GM18867 (cell line): ENCODE measurements at regions not wholly inside any gene's neighbourhood (a gene's known extent, or its start where the extent isn't known, plus 50 kb on each side); places are given as distances from the start of the nearest gene placed in this dataset.
A peak's percentile ranks its signal among the peaks of the same experiment; 100 is the strongest.
"Not testable (repeated sequence)": the region's sequence is repeated elsewhere in the genome, so short reads cannot be mapped to it uniquely, and the experiment has no call there.

ENCODE experiments used
- ATAC-seq: cut with Tn5 transposase; IDR thresholded peaks from one replicate; pipeline ENCODE4 v1.9.1; 2021; ENCODE audit warnings: mild to moderate bottlenecking, moderate library complexity; ENCODE audit not compliant: unreplicated experiment

DNA sequence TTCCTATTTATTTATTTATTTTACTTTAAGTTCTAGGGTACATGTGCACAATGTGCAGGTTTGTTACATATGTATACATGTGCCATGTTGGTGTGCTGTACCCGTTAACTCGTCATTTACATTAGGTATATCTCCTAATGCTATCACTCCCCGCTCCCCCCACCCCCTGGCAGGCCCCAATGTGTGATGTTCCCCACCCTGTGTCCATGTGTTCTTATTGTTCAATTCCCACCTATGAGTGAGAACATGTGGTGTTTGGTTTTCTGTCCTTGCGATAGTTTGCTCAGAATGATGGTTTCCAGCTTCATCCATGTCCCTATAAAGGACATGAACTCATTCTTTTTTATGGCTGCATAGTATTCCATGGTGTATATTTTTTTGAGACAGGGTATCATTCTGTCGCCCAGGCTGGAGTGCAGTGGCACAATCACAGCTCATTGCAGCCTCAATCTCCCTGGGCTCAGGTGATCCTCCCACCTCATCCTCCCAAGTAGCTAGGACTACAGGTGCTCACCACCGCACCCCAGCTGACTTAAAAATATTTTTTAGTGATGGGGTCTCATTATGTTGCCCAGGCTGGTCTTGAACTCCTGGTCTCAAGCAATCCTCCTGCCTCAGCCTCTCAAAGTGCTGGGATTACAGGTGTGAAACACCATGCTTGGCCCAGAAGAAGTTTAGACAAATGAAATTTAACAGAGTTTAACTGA, 140.6 kb downstream of the NPIPB5 start:
- not testable (repeated sequence) for ATAC-seq

DNA sequence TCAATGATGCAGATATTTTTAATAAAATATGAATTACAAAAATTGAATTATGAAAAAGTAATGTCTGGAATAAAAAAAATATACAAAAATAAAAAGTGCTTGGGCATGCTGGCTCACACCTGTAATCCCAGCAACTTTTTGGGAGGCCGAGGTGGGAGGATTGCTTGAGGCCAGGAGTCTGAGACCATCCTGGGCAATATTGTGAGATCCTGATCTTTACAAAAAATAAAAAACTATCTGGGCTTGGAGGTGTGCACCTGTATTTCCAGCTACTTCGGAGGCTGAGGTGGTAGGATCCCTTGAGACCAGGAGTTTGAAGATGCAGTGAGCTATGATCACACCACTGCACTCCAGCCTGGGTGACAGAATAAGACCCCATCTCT, 141.8 kb downstream of the NPIPB5 start:
- ATAC-seq = no peak

DNA sequence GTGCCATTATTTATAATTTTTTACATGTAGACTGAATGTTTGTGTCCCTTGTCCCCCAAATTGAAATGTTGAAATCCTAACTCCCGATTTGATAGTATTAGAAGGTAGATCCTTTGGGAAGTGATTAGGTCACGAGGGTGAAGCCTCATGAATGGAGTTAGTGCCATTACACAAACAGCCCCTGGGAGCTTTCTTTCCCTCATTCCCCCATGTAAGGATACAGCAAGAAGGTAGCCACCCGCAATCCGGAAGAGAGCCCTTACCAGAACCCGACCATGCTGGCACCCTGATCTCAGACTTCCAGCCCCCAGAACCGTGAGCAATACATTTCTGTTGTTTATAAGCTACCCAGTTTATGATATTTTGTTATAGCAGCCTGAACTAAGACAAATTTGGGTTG, 143.2 kb downstream of the NPIPB5 start:
- no peak for ATAC-seq

DNA sequence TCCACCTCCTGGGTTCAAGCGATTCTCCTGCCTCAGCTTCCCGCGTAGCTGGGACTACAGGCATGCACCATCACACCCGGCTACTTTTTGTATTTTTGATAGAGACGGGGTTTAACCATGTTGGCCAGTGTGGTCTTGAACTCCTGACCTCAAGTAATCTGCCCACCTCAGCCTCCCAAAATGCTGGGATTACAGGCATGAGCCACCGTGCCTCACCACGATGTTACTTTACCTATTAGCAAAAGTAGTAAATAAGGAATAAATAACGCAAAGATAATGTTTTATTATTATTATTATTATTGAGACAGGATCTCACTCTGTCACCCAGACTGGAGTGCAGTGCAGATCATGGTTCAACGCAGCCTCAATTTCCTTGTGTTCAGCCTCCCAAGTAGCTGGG, 145.9 kb downstream of the NPIPB5 start:
- ATAC-seq = not testable (repeated sequence)

DNA sequence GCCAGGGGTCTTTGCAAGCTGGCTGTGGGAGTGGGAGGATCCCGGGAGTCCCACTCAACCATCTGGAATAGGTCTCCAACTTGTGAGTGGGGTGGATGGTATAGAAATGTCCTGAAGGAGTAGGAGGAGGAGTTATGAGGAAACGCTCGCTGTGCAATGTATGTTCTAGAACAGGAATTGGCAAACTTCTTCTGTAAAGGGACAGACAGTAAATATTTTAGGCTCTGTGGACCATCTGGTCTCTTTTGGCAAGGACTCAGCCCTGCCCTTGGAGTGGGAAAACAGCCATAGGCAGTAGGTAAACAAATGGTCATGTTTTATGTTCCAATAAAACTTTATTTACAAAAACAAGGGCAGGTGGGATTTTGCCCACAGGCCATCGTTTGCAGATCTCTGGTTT, 149.2 kb downstream of the NPIPB5 start:
- ATAC-seq = no peak

DNA sequence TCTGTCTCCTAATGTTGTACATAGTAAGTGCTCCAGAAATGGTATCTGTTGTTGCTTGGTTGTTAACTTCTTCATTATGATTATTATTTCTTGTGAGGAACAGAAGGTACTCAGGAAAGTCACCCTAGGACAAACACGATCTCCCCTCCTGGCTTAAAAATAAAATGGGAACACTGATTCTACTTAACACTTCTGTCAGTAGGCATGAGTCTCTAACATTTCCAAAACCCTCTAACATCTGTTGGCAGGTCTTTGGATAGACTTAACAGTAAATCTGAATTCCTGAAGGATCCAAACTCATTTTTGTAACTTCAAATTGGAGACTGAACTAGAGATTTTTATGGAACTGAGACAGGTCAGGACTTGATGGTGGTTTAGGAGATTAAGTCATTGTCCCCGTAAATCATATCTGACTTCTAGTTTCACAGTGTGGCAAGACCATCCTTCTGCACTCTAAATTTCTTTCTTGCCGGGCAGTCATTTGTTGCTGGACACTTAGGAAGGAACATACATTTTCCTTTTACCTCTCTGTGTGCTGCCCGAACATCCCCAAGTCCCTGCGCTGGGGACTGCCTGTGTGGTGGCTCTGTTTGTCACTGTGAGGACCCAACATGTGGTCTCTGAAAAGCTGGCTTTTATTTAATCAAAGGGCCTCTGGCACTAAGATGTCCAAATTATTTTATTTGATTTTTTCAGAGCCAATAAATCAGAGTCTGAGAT, 149.9 kb downstream of the NPIPB5 start:
- ATAC-seq = no peak

DNA sequence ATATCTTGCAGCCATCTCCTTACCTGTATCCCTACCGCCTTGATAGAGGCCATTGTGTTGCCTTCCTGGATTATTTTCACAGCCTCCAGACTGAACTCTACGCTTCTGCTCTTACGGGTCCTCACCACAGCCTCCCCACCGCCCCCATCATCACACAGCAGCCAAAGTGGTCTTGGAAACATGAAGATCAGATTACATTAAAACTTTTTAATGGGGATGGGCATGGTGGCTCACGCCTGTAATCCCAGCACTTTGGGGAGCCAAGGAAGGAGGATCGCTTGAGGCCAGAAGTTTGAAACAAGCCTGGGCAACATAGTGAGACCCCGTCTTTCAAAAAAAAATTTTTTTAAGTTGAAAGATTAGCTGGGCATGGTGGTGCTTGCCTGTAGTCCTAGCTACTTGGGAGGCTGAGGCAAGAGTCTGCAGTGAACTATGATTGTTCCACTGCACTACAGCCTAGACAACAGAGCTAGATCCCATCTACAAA, 150.5 kb downstream of the NPIPB5 start:
- no peak for ATAC-seq

DNA sequence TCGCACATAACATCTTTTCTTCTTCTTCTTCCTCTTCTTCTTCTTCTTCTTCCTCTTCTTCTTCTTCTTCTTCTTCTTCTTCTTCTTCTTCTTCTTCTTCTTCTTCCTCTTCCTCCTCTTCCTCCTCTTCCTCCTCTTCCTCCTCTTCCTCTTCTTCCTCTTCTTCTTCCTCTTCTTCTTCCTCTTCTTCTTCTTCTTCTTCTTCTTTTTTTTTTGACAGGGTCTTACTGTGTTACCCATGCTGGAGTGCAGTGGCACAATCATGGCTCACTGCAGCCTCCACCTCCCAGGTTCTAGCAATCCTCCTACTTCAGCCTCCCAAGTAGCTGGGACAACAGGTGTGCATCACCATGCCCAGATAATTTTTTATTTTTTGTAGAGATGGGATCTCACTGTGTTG, 151.0 kb upstream of the HS3ST2 start:
- ATAC-seq = not testable (repeated sequence)

DNA sequence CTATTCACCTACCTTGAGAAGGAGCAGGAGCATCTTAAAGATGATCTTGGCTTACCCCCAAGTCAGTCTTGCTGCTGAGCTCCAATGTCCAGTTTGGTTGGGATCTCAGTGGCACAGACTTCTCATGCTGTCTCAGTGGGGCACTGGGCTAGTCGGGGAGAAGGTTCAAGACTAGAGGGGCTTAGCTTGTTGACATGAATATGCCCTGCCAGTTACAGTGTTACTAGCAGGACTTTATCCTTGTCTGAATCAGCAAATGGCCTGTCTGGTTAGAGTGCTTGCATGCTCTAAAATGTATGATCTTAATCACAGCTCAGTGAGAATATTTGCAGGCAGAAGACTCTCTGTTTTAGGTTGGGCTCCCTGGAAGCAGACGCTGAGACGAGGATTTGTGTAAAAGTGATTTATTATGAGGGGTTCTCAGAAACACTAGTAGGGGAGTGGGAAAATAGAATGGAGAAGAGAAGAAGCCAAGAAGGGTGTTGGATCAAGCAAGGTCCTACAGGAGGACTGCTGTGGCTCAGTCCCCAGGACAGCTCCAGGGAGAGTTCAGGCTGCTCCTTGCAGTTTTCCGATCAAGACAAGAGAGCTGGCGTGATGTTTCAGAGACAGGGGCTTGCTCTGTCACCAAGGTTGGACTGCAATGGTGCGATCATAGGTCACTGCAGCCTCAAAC, 150.4 kb upstream of the HS3ST2 start:
- no peak for ATAC-seq

DNA sequence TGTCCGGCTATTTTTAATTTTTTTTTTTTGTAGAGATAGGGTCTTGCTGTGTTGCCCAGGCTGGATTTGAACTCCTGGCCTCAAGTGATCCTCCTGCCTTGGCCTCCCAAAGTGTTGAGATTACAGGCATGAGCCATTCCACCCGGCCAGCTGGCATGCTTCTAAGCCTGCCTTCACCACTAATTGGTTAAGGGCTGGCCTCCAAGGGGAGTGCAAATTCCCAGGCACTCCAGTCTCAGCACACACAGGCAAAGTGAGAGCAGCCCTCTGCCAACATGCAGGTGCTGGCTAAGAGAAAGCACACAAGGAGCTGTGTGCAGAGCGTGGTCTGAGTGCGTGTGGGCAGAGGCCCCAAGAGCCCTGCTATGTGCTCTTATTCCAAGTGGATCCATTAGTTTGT, 149.8 kb upstream of the HS3ST2 start:
- ATAC-seq = no peak

DNA sequence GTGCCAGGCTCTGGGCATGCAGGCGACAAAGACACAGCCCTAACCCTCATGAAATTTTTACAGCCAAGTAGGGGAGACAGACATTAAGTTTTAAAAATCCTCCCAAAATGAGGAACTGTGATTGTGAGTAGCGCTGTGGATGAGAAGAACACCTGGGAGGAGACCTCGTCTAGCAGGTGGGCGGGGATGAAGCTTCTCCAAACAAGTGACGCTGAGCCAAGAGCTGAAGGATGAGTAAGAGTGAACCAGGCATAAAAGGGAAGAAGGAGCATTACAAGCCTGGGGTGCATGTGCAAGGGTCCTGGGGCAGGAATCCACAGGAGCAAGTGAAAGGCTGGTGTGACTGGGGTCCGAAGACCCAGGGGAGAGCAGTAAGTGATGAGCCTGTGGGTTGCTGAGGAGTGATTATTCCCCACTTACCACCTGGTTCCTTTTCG, 149.4 kb upstream of the HS3ST2 start:
- ATAC-seq = no peak

DNA sequence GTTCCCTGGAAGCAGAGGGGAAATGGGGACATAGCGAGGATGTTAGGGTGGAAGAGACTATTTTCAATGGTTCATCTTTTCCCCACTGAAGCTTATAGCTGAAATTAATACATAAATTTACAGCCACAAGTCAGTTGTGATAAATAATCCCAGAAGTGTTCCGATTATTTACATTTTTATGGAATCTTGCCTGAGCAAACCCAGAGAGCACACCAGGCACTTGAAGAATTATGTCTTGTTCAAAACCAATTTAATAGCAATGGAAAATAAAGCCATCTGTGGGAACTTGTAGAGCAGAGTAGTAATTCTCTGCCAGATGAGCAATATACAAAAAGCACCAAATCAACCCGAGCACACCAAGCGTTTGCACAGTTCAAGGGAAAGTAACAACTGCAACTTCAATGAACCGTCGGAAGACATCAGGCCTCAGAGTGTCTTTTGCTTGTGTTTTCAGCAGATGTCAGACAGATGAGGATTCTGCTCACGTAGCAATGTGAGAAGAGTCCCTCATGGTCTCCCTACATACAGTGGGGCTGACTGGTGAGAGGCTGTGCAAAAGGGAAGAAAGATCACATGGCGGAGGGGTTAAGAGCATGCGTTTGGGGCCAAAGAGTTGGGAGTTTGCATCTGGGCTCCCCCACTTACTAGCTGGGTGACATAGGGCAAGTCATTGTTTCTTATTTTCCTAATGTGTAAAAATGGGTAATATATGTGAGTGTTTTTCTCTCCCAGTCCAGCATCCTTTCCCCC, 148.7 kb upstream of the HS3ST2 start:
- ATAC-seq = no peak

DNA sequence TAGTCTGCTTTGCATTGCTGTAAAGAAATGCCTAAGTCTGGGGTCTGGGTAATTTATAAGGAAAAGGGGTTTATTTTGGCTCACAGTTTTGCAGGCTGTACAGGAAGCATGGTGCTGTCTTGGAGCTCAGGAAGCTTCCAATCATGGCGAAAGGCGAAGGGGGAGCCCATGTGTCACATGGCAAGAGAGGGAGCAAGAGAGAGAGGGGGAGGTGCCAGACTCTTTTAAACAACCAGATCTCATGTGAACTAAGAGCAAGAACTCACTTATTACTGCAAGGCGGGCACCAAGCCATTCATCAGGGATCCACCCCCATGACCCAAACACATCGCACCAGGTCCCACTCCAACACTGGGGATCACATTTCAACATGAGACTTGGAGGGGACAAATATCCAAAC, 148.2 kb upstream of the HS3ST2 start:
- ATAC-seq = no peak

DNA sequence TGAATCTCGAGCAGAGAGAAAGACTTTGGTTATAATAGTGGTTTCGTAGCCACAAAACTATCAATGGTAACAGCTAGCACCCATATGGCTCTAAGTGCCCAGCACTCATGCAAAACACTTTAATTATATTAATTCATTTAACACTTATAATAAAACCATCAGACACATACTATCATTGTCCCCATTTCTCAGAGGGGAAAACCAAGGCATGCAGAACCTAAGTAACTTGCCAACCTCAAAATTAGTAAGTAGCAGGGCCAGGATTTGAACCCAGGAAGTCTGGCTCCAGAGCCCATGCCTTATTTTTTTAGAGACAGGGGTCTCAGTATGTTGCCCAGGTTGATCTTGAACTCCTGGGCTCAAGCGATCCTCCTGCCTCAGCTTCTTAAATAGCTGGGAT, 145.6 kb upstream of the HS3ST2 start:
- no peak for ATAC-seq

DNA sequence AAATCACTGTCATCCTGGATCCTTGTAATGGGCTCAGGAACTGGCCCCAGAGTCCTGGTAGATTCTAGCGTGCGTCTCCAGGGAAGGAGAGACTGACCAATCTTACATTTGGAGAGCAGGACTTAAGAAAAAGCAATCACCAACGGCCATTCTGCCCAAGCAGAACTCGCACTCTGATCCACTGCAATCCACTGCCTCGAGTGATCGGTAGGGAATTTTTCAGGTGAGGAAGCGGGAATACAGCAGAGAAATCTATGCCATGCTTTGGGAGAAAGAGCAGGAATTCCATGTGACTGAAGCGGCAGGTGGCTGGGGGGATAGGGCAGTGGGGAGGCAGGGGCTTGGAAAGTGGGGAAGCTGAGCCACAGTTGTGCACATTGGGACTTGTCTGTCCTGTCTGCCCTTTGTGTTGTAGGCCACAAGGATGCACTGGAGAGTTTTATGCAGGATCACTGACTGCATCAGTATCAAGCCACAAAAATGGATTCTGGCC, 143.9 kb upstream of the HS3ST2 start:
- no peak for ATAC-seq

DNA sequence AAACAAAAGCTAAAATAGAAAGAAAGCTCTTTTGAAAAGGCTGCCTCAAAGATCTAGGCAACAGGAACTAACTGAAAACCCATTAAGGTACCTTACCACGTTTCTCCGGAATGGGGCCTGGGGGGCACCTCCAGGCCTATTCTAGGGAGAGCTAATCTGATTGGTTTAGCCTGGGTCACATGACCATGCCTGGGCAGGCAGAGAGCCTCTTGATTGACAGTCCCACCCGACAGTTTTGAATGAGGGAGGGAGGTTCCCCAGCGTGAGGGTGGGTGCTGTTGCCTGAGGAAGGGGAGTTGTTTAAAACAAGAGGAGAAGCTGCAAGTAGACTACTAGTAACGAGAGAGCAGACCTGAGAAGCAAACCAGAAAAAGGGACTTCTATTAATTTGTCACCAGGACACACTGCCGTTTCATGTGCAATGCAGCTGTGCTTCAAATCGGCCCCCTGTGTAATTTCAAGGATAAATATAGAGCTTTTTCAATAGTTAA, 143.4 kb upstream of the HS3ST2 start:
- peak; percentile 49 for ATAC-seq

DNA sequence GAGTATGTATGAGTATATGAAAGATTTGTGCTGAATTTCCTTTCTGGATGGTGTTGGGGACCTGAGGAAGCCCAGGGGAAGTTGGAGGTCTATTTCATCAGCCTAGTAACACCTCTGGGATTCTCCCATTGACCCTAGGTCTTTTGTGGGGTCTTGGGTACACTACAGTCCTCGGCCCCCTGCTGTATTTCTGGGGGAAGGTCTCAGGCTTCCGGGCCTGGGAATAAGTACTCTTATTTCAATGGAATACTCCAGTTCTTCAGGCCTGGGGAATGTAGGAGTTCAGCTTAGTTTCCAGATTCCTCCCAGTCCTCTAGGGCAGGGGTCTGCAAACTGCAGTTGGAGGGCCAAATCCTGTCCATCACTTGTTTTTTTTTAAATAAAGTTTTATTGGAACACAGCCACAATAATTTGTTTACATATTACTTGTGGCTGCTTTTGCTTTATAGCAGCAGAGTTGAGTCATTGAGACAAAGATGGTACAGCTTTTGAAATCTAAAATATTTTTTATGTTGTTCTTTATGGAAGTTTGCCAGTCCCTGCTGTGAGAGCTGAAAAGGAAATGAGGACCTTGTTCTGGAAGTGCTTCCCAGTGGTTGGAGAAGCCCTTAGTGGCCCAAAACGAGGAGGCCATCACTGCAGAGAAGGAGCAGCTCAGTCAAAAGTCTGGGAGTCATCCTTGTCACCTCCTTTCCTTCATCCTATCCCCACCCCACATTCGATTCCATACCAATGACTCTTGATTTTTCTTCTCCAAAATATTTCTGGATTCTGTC, 142.5 kb upstream of the HS3ST2 start:
- no peak for ATAC-seq

DNA sequence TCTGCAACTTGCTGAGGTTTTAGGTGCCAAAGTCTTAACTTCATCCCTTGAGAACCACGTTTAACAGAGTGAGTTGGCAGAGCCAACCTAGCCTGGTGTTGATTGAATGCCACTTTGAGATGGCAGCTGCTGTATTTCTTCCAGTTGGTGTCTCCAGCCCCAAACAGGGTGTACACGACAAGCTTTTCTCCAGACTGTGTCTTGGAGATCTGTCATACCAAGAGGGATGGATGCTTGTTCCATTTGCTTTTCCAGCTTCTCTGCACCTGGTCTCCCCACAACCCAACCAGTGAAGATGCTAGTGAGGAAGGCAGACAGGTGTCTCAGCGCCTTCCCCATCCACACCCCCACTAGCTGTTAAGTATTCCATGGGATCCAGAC, 141.1 kb upstream of the HS3ST2 start:
- no peak for ATAC-seq

DNA sequence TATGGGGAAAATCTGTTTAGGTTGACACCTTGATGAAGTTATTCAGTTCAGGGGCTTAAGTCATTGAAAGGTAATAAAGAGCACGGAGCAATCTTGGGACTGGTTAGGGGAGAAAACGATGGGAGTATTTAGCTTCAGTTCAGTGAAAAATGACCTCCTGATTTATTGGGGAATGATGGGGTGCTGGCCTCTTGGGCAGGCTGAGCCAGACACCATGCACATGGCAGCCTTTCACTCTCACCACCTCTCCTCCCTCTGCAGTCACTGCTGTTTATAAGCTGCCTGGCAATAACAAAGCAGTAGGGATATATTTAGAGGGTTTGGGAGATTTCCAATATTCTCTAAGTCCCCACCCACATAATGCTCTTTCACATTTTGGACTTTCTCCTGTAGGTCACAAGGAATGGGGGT, 140.5 kb upstream of the HS3ST2 start:
- ATAC-seq = no peak

DNA sequence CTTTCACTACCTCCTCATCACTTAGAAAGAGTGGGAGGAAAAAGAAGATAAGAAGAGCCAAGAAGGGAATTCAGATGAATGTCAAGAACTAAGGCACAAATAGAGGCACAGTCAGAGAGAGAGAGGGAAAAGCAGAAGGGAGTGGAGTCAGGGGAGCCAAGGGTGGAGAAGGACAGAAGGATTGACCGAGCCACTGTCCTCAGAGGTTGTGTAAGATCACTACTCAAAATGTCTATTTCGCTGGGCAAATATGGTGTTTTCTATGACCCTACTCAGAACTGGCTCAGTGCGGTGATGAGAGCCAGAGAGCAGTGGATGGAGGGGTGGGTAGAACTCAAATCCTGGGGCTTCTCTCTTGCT, 139.2 kb upstream of the HS3ST2 start:
- ATAC-seq = no peak
